Right atrium auricular region (tissue), 2 donors: ENCODE measurements at regions not wholly inside any gene's neighbourhood (a gene's known extent, or its start where the extent isn't known, plus 50 kb on each side); places are given as distances from the start of the nearest gene placed in this dataset.

ENCODE experiments used
- DNase-seq: peaks from one replicate; pipeline ENCODE4 v3.0.0-alpha.2; 2019; ENCODE audit warnings: low spot score
- H3K27ac ChIP-seq, 2 donors: fragments of 200-600 bp; sonication (generic); 1 replicate in 1 of 2; 2 replicates in 1 of 2; pipeline ENCODE4 v1.5.1; 2016 to 2019
- H3K27me3 ChIP-seq, 2 donors: fragments of 200-600 bp; sonication (generic); one replicate each; pipeline versions ENCODE4 v1.5.1 to v1.6.0; 2017 to 2019
- H3K36me3 ChIP-seq: fragments of 200-600 bp; sonication (generic); one replicate; pipeline ENCODE4 v1.5.1; 2016
- H3K4me1 ChIP-seq, 2 donors: fragments of 200-600 bp; sonication (generic); one replicate each; pipeline versions ENCODE4 v1.5.1 to v1.6.0; 2017 to 2019
- H3K4me3 ChIP-seq, 2 donors: fragments of 200-600 bp; sonication (generic); 1 replicate in 1 of 2; 2 replicates in 1 of 2; pipeline ENCODE4 v1.5.1; 2017 to 2019; ENCODE audit warnings: mild to moderate bottlenecking in 1 of 2, moderate library complexity in 1 of 2
- H3K9me3 ChIP-seq, 2 donors: fragments of 200-600 bp; sonication (generic); one replicate each; pipeline ENCODE4 v1.5.1; 2019
- CTCF ChIP-seq, 2 donors: fragments of 200-600 bp; sonication (generic); IDR thresholded peaks; one replicate each; pipeline ENCODE4 v1.5.1; 2019; ENCODE audit warnings: antibody characterized with exemption in 2 of 2

GRCh38 chr2:150188800-150189199 lies 298.7 kb downstream of the RND3 start:
- Histone ChIP-seq H3K27me3 (no peaks in the 10 kb centered on the region), H3K36me3 (no peaks in the 10 kb centered on the region), H3K4me1 (no peaks in the 10 kb centered on the region), H3K9me3 (no peaks in the 10 kb centered on the region), H3K4me3 (no peak overlapping the region), H3K27ac (no peak overlapping the region)
- DNase-seq: no peak
- TF ChIP-seq CTCF (IDR thresholded peaks at IDR 0.05): no peak

GRCh38 chr2:150188177-150188576 lies 299.3 kb downstream of the RND3 start:
- DNase-seq: no peak
- no peak for TF ChIP-seq CTCF (IDR thresholded peaks at IDR 0.05)

GRCh38 chr2:150182566-150183235 lies 304.8 kb downstream of the RND3 start:
- Histone ChIP-seq H3K4me1 (no peaks in the 10 kb centered on the region), H3K9me3 (no peaks in the 10 kb centered on the region), H3K27me3 (no peaks in the 10 kb centered on the region), H3K27ac (no peak overlapping the region), H3K4me3 (no peak overlapping the region), H3K36me3 (no peaks in the 10 kb centered on the region)
- no peak for TF ChIP-seq CTCF (IDR thresholded peaks at IDR 0.05)
- no peak for DNase-seq

More at GRCh38 chr2:150188177-150188576, 299.3 kb downstream of the RND3 start:
- H3K4me3 ChIP-seq: no peak overlapping the region
- H3K27ac ChIP-seq: no peak overlapping the region
- H3K36me3 ChIP-seq: no peaks in the 10 kb centered on the region
- no peaks in the 10 kb centered on the region for H3K4me1 ChIP-seq
- H3K27me3 ChIP-seq: no peaks in the 10 kb centered on the region
- no peaks in the 10 kb centered on the region for H3K9me3 ChIP-seq

GRCh38 chr2:150178591-150178990 lies 308.9 kb downstream of the RND3 start:
- no peaks in the 10 kb centered on the region for H3K27me3 ChIP-seq
- H3K27ac ChIP-seq: no peak overlapping the region
- DNase-seq: no peak
- TF ChIP-seq CTCF (IDR thresholded peaks at IDR 0.05): no peak
- no peaks in the 10 kb centered on the region for H3K9me3 ChIP-seq
- H3K4me1 ChIP-seq: no peaks in the 10 kb centered on the region
- no peaks in the 10 kb centered on the region for H3K36me3 ChIP-seq
- no peak overlapping the region for H3K4me3 ChIP-seq

- Histone ChIP-seq H3K4me3 (no peak overlapping the region), H3K27ac (no peak overlapping the region), H3K9me3 (no peaks in the 10 kb centered on the region), H3K36me3 (no peaks in the 10 kb centered on the region), H3K27me3 (no peaks in the 10 kb centered on the region), H3K4me1 (no peaks in the 10 kb centered on the region)
- DNase-seq: no peak
- TF ChIP-seq CTCF (IDR thresholded peaks at IDR 0.05): no peak
Measured at GRCh38 chr2:150174971-150175421, 312.5 kb downstream of the RND3 start.
